Kidney (tissue), 13 donors: ENCODE measurements at regions not wholly inside any gene's neighbourhood (a gene's known extent, or its start where the extent isn't known, plus 50 kb on each side); places are given as distances from the start of the nearest gene placed in this dataset.
A peak's percentile ranks its signal among the peaks of the same experiment; 100 is the strongest.

Experiments used
- DNase-seq, 5 donors: peaks; one replicate each; pipeline ENCODE4 v3.0.0-alpha.2; 2013 to 2020
- FAIRE-seq: peaks from 2 replicates; lab custom pipeline; 2012; peaks lifted over from hg19 to GRCh38; lab: Jason Lieb, UNC
- H3K27ac ChIP-seq, 2 donors: one replicate each; pipeline ENCODE4 v1.7.0; 2013; ENCODE audit warnings: low read depth in 2 of 2, low read length in 2 of 2, inconsistent platforms in 1 of 2
- H3K27me3 ChIP-seq: one replicate; pipeline ENCODE4 v1.7.1; 2013; ENCODE audit warnings: low read length, inconsistent platforms; ENCODE audit not compliant: control insufficient read depth, insufficient read depth
- H3K36me3 ChIP-seq, 3 donors: one replicate each; pipeline versions ENCODE4 v1.7.0 to v1.7.1; 2013; ENCODE audit warnings: low read length in 3 of 3, control low read depth in 1 of 3, inconsistent platforms in 1 of 3; ENCODE audit not compliant: insufficient read depth in 3 of 3, control insufficient read depth in 2 of 3
- H3K4me1 ChIP-seq, 3 donors: one replicate each; pipeline versions ENCODE4 v1.7.0 to v1.7.1; 2013; ENCODE audit warnings: low read length in 3 of 3, inconsistent platforms in 1 of 3, low read depth in 1 of 3; ENCODE audit not compliant: control insufficient read depth in 2 of 3, insufficient read depth in 2 of 3
- H3K4me3 ChIP-seq, 3 donors: one replicate each; pipeline versions ENCODE4 v1.7.0 to v1.8.1; 2013; ENCODE audit warnings: low read length in 3 of 3, control low read depth in 1 of 3, inconsistent platforms in 1 of 3
- H3K9ac ChIP-seq, 3 donors: one replicate each; pipeline versions ENCODE4 v1.7.0 to v1.7.1; 2013; ENCODE audit warnings: low read length in 3 of 3, control low read depth in 1 of 3, inconsistent platforms in 1 of 3
- H3K9me3 ChIP-seq, 3 donors: one replicate each; pipeline versions ENCODE4 v1.7.0 to v1.7.1; 2013; ENCODE audit warnings: low read length in 3 of 3, control low read depth in 1 of 3, inconsistent platforms in 1 of 3; ENCODE audit not compliant: control insufficient read depth in 2 of 3, insufficient read depth in 1 of 3
- CTCF ChIP-seq: IDR thresholded peaks from 3 replicates; pipeline ENCODE4 v1.5.1; 2012; ENCODE audit warnings: mild to moderate bottlenecking, moderate library complexity, borderline replicate concordance; ENCODE audit not compliant: insufficient read depth; ENCODE audit errors: extremely low read depth
- intact Hi-C: fragments of 100-400 bp; cut with DNase I; formaldehyde crosslinking; loops from one replicate; pipeline ENCODE4 v1.11.1; 2022
- donor health status: control.
- donor health status: control.
- donor health status: control.
- donor health status: control.
- donor health status: control.
- donor health status: DM: yes; HTN: yes; CAD: no.
- donor health status: Normal renal cell carcinoma (clear cell type).

GRCh38 chr1:59104191-59104760, 192.6 kb upstream of the FGGY start:
- Histone ChIP-seq H3K27ac (no peak overlapping the region), H3K36me3 (no peaks in the 10 kb centered on the region), H3K4me1 (peaks cover 0 to 3% (median 0%) of the 10 kb centered on the region in 3 donors), H3K9me3 (no peaks in the 10 kb centered on the region), H3K4me3 (no peak overlapping the region), H3K9ac (no peak overlapping the region), H3K27me3 (no peaks in the 10 kb centered on the region)
- intact Hi-C loops: no loop called here
- TF ChIP-seq CTCF: no peak
- DNase-seq: no peak
- FAIRE-seq: no peak

- no peak for TF ChIP-seq CTCF
- H3K27ac ChIP-seq: no peak overlapping the region
- DNase-seq: peak in 2 of 5 donors; percentile 12 to 33
- peaks cover 0 to 3% (median 0%) of the 10 kb centered on the region in 3 donors for H3K4me1 ChIP-seq
- intact Hi-C loops: no loop called here
- no peaks in the 10 kb centered on the region for H3K9me3 ChIP-seq
- H3K9ac ChIP-seq: no peak overlapping the region
- no peaks in the 10 kb centered on the region for H3K27me3 ChIP-seq
- no peaks in the 10 kb centered on the region for H3K36me3 ChIP-seq
- no peak for FAIRE-seq
- no peak overlapping the region for H3K4me3 ChIP-seq
Observed at GRCh38 chr1:59105548-59106507, 191.1 kb upstream of the FGGY start.

DNA sequence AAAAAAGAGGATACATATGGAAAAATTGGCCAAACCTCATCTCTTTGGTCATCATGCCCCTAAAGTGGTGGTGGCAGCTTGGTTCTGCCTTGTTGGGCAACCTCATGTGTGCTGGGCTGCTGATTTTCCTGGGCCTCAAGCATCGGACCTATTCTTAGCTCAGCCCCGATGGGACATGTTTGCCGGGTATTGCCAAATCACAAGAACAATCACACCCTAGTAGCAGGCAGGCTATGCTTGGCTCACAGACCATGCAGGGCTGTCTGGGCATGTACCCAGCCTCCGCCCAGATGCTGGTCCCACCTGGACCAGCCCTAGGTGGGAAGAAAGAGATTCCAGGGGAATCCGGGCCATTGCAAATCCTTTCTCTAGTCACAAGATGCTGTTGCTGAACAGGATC, 189.4 kb upstream of the FGGY start:
- H3K4me3 ChIP-seq: no peak overlapping the region
- no peaks in the 10 kb centered on the region for H3K27me3 ChIP-seq
- intact Hi-C loops: no loop called here
- H3K9me3 ChIP-seq: no peaks in the 10 kb centered on the region
- FAIRE-seq (no peak), DNase-seq (peak in 1 of 5 donors; percentile 82)
- H3K4me1 ChIP-seq: peaks cover 0 to 3% (median 0%) of the 10 kb centered on the region in 3 donors
- H3K9ac ChIP-seq: no peak overlapping the region
- H3K36me3 ChIP-seq: no peaks in the 10 kb centered on the region
- H3K27ac ChIP-seq: no peak overlapping the region
- TF ChIP-seq CTCF: no peak
